HT-29 (cell line): ENCODE measurements at regions not wholly inside any gene's neighbourhood (a gene's known extent, or its start where the extent isn't known, plus 50 kb on each side); places are given as distances from the start of the nearest gene placed in this dataset.
A peak's percentile ranks its signal among the peaks of the same experiment; 100 is the strongest.
"Not testable (repeated sequence)": the region's sequence is repeated elsewhere in the genome, so short reads cannot be mapped to it uniquely, and the experiment has no call there.

Experiments
- DNase-seq: peaks from one replicate; pipeline ENCODE4 v3.0.0-alpha.2; 2015; ENCODE audit warnings: low spot score

DNA sequence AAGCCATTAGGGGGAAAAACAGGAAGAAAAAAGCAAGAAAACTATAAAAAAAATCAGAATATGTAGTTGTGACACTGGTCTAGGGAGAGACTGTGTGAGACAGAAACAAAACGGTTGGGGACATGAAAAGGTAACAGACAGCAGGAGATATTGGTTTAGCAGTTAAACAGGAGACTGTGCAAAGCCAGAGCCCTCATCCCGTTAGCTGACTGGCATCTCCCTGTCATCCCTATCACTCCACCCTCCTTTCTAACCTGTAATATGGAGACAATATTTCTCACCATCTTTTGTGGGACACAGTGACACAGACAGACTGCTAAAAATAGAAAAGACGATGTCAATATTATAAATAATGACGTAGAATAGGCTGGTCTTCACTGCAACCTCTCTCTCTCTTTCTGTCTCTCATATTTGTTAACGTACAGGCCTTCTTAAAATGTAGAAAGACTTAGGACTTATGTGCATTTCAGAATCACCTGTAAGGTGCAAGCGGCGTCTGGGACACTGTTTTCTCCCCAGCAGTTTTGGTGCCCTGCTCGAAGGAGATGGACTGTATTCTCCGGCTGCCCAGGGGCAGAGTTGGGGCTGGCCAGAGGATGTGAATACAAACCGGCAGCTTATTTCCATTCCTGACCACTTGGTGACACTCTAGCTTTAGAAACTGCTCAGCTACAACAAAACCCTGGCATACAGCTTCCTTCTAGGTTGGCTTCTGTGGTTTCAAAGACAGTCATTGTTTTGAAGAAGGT is 190.6 kb downstream of the MAT2B start:
- DNase-seq: peak; percentile 74

- no peak for DNase-seq
Observed at GRCh38 chr5:163696579-163696887, 191.1 kb downstream of the MAT2B start.

GRCh38 chr5:163706053-163706771 is 200.8 kb downstream of the MAT2B start:
- DNase-seq: no peak

DNA sequence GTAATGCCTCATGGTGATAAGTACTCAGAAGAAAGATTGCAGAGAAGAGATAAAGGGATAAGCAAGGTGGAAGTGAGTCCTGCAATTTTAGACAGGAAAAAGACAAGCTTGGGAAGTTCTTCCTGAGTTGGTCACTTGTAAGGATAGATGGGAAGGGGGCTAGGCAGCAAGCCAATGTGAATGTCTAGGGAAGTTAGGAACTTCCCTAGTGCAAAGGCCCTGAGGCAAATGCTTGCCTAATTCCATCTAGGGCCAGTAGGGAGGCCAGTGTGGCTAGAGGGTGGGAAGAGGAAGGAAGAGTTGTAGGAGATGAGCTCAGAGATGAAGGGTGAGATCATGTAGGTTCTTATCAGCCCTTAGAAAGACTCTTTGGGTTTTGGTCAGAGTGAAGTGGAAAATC is 206.6 kb downstream of the MAT2B start:
- DNase-seq: no peak

- DNase-seq: no peak
Observed at GRCh38 chr5:163718272-163718671, 212.9 kb downstream of the MAT2B start.

GRCh38 chr5:163724305-163724704 is 218.9 kb downstream of the MAT2B start:
- DNase-seq: no peak

DNA sequence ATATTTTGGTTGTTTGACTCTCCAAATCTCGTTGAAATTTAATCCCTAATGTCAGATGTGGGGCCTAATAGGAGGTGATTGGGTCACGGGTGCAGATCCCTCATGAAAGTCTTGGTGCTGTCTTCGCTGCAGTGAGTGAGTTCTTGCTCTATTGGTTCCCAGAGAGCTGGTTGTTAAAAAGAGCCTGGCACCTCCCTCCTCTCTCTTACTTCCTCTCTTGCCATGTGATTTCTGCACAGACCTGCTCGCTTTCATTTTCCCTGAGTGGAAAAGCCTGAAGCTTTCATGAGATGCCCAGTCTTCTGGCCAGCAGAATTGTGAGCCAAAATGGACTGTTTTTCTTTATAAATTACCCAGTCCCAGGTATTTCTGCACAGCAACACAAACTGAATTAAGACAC is 221.6 kb downstream of the MAT2B start:
- no peak for DNase-seq

DNA sequence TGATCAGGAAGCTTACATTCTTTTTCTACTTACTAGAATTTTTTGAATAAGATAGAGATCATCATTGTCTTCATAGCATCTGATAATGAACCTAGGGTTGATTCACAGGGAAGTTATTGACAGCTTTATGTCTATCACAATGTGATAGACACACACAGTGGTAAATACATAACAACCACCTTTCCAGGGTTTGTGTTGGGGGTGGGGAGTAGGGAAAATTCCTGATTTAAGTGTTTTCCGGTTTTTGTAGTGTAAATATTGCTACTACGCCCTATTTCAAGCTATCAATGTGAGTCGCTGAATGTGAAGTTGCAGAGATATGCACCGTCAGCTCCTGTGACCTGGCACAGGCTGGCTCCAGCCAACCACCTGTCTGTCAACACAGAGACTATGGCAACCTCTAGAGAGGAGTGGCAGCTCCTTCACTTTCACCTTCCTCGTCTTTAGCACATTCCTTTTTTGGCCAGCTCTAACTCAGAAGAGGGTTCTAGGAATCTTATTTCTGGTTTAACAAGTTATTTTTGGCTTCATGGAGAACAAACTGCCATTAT is 224.9 kb downstream of the MAT2B start:
- peak; percentile 43 for DNase-seq

GRCh38 chr5:163731256-163731655 is 225.8 kb downstream of the MAT2B start:
- no peak for DNase-seq

- no peak for DNase-seq
Observed at GRCh38 chr5:163735069-163735468, 229.7 kb downstream of the MAT2B start.

DNA sequence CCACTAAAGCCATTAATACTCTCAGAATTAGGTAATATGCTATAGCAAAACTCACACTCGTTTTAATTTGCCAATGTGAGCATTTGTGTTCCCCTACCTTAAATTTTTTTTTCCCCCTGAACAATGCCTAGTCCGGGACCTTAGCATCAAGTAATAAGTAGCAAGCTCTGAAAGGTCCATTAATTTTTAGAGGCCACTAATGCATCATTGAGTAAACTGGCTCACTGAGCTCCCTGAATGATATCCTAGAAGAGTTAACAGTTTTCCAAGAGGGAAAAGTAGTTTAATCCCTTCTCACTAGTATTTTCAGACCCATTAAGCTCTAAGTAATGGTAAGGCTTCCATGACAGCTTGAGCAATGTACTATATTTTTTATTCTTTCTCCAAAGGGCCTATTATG is 242.2 kb downstream of the MAT2B start:
- DNase-seq: no peak

GRCh38 chr5:163748934-163749333 is 243.5 kb downstream of the MAT2B start:
- no peak for DNase-seq

- not testable (repeated sequence) for DNase-seq
Observed at GRCh38 chr5:163750415-163750814, 245.0 kb downstream of the MAT2B start.

GRCh38 chr5:163755505-163755904 is 250.1 kb downstream of the MAT2B start:
- no peak for DNase-seq

GRCh38 chr5:163756170-163756569 is 250.8 kb downstream of the MAT2B start:
- no peak for DNase-seq

GRCh38 chr5:163757344-163757743 is 251.9 kb downstream of the MAT2B start:
- DNase-seq: no peak

DNA sequence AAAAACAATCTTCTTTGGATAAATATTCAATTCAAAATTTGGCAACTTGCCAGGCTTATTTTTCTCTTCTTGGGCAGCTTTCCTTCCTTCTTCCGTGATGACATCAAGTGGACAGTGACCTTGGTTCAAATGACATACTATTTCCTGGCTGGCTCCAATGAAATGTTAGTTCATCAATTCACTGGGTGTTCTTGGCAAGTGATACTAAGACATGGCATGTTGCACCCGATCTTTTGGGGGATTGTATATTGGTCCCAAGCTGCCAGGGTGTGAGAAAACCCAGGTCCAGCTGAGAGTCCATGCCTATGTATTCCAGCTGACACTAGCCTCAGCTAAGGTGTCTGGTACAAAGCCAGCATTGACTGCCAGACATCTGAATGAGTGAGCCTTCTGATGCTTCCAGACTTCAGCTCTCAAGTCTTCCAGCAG is 252.9 kb downstream of the MAT2B start:
- DNase-seq: no peak

DNA sequence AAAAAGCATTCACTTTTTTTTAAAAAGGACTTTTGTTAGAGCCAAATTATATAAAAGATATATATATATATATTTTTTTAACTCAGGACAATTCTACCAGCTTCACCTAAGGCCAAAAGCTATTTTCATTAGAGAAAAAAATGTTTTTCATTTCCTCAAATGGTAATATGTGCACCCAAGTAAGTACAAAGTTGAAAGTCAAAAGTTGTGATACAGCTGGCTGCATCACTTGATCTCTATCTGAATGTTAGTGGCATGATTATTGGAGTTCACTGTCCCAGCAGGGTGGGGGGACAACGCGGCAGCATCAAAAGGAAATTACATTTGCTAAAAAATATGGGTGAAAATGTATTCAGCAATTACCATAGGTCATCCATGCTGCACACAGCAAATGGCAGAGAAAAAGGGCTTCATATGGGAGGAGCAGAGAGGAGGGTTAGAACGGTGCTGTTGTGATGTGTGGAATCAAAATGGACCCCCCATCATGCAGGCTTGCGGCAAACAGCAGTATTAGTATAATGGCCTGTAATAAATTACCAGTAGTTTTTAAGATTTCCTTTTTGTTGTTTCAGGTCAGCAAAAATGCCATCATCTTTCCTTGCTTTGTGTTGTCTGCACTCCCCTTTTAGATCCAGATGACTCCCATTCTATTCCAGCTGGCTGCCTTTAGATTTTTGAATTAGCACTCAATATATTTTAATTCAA is 253.7 kb downstream of the MAT2B start:
- no peak for DNase-seq

- DNase-seq: no peak
Observed at GRCh38 chr5:163760498-163760897, 255.1 kb downstream of the MAT2B start.

DNA sequence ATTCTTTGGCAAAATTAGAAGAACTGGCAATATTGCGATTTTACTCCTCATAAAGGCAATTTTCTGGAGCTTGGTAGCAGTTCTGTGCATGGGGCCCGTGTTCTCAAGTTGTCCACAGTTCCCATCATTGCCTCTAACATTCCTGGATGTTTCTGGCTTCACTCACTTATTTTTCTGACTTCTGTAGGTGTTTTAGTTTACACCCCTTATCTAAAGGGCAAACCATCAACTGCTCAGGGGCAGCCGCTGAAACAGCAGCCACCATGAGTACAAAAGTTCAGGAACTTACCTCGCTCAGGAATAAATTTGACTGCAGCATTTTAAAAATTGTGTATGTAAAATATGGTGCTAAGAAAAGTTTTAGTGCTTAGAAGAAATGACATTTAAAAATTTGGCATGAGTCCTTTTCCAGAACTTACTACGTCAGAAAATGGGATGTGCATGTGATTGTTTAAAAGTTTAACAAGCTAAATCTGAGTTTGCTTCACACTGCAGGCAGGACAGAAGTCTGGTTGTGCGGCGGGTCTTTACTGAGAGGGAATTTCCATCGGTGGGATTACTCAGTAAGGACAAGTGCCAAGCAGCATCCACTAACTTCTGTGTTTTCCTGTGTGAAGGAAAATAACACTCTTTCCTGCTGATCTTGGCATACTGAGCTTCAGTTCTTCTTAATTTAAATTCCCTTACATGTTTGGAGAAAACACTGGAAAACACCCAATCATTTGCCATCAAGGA is 261.7 kb downstream of the MAT2B start:
- DNase-seq: no peak

- DNase-seq: no peak
Observed at GRCh38 chr5:163770625-163771024, 265.2 kb downstream of the MAT2B start.

GRCh38 chr5:163772241-163772640 is 266.8 kb downstream of the MAT2B start:
- no peak for DNase-seq
